ENCODE measurements at regions not wholly inside any gene's neighbourhood (a gene's known extent, or its start where the extent isn't known, plus 50 kb on each side); places are given as distances from the start of the nearest gene placed in this dataset.

GRCh38 chr10:61356354-61356753 is 96.8 kb downstream of the TMEM26 start:
- no peak overlapping the region for H3K4me2 ChIP-seq (ENCODE audit: insufficient read depth, low read length)
- no peak overlapping the region for H3K27ac ChIP-seq (ENCODE audit: low read length)
- H3K27me3 ChIP-seq (ENCODE audit: insufficient read depth, low read length, poor library complexity), result no peaks in the 10 kb centered on the region
- H2AFZ ChIP-seq (ENCODE audit: low read depth, low read length), result no peak overlapping the region
- no peaks in the 10 kb centered on the region for H3K36me3 ChIP-seq (ENCODE audit: insufficient read depth, low read length)
- no peaks in the 10 kb centered on the region for H3K9me3 ChIP-seq (ENCODE audit: insufficient read depth, low read length, severe bottlenecking)
- no peaks in the 10 kb centered on the region for H3K79me2 ChIP-seq (ENCODE audit: insufficient read depth, low read length)
- ATAC-seq (ENCODE audit: insufficient read depth, low read depth) (no peak), DNase-seq (no peak)
- H4K20me1 ChIP-seq (ENCODE audit: insufficient read depth, low read length), result no peaks in the 10 kb centered on the region
- H3K4me3 ChIP-seq (ENCODE audit: low read depth in 1 of 2, low read length in 2 of 2), result no peak overlapping the region
- no peak overlapping the region for H3K9ac ChIP-seq (ENCODE audit: low read depth, low read length)
- H3K4me1 ChIP-seq (ENCODE audit: insufficient read depth, low read length), result no peaks in the 10 kb centered on the region; the same call in 1 of the 2 replicates
- TF ChIP-seq EZH2 (IDR thresholded peaks at IDR 0.05; ENCODE audit: borderline replicate concordance, low read depth, low read length, severe bottlenecking) (no peak), CTCF (IDR thresholded peaks at IDR 0.05; ENCODE audit: borderline replicate concordance, extremely low read depth, low read length, poor library complexity, severe bottlenecking) (no peak)

DNA sequence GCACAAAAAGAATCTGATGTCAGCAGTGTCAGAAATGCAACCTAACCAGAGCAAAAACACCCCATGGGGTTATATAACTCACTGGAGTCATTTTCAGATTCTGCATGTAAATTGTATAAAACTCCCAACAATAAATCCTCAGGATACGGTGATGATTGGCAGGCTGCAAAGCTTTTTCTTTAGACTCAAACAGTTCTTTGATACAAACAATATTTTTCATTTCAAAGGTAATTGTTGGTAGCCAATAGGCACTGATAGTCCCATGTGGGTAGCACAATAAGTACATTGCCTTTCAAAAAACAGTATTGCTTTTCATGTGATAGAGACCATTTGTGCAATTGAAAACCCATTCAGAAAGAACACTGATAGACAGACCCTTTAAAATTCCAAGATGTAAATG is 98.0 kb downstream of the TMEM26 start:
- no peaks in the 10 kb centered on the region for H3K36me3 ChIP-seq (ENCODE audit: insufficient read depth, low read length)
- H3K4me1 ChIP-seq (ENCODE audit: insufficient read depth, low read length), result no peaks in the 10 kb centered on the region; the same call in 1 of the 2 replicates
- no peak overlapping the region for H3K4me2 ChIP-seq (ENCODE audit: insufficient read depth, low read length)
- H3K9me3 ChIP-seq (ENCODE audit: insufficient read depth, low read length, severe bottlenecking), result no peaks in the 10 kb centered on the region
- H4K20me1 ChIP-seq (ENCODE audit: insufficient read depth, low read length), result no peaks in the 10 kb centered on the region
- H3K27me3 ChIP-seq (ENCODE audit: insufficient read depth, low read length, poor library complexity), result no peaks in the 10 kb centered on the region
- ATAC-seq (ENCODE audit: insufficient read depth, low read depth), result no peak
- H2AFZ ChIP-seq (ENCODE audit: low read depth, low read length), result no peak overlapping the region
- H3K79me2 ChIP-seq (ENCODE audit: insufficient read depth, low read length), result no peaks in the 10 kb centered on the region
- H3K9ac ChIP-seq (ENCODE audit: low read depth, low read length), result no peak overlapping the region
- no peak overlapping the region for H3K4me3 ChIP-seq (ENCODE audit: low read depth in 1 of 2, low read length in 2 of 2)
- TF ChIP-seq EZH2 (IDR thresholded peaks at IDR 0.05; ENCODE audit: borderline replicate concordance, low read depth, low read length, severe bottlenecking), result no peak
- no peak for TF ChIP-seq CTCF (IDR thresholded peaks at IDR 0.05; ENCODE audit: borderline replicate concordance, extremely low read depth, low read length, poor library complexity, severe bottlenecking)
- no peak for DNase-seq
- H3K27ac ChIP-seq (ENCODE audit: low read length), result no peak overlapping the region

DNA sequence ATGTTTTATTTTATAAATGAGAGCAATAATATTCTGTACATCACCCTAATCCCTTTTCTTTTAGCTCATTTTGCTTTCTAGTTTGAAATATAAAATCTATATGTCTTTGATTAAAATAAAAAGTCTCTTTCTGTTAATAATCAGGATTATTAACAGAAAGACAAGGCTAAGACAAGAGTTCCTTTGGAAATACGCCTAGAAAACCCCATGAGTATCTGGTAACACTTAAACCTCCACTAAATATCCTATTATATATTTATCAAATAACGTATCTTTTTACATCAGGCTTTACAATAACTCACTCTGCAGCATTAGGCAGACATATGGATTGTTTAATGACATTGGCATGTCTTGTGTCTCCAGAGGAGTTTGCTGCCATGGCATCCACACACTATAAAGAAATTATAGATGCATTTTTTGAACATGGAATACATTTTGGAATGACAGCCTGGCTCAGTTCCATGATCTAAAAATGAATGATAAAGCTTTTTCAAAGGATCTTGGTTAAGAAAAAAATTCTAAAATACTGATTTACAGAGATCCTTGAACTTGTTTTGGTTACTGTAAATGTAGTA is 98.7 kb downstream of the TMEM26 start:
- Histone ChIP-seq H3K4me2 (ENCODE audit: insufficient read depth, low read length) (no peak overlapping the region), H3K9ac (ENCODE audit: low read depth, low read length) (no peak overlapping the region)

More for the DNA sequence above, 98.7 kb downstream of the TMEM26 start:
- no peaks in the 10 kb centered on the region for H3K27me3 ChIP-seq (ENCODE audit: insufficient read depth, low read length, poor library complexity)
- no peak overlapping the region for H3K27ac ChIP-seq (ENCODE audit: low read length)
- no peaks in the 10 kb centered on the region for H3K9me3 ChIP-seq (ENCODE audit: insufficient read depth, low read length, severe bottlenecking)
- H3K4me3 ChIP-seq (ENCODE audit: low read depth in 1 of 2, low read length in 2 of 2), result no peak overlapping the region
- H3K4me1 ChIP-seq (ENCODE audit: insufficient read depth, low read length), result no peaks in the 10 kb centered on the region; the same call in 1 of the 2 replicates
- no peaks in the 10 kb centered on the region for H3K79me2 ChIP-seq (ENCODE audit: insufficient read depth, low read length)
- no peaks in the 10 kb centered on the region for H3K36me3 ChIP-seq (ENCODE audit: insufficient read depth, low read length)
- DNase-seq, result no peak
- TF ChIP-seq EZH2 (IDR thresholded peaks at IDR 0.05; ENCODE audit: borderline replicate concordance, low read depth, low read length, severe bottlenecking), result no peak
- no peak for TF ChIP-seq CTCF (IDR thresholded peaks at IDR 0.05; ENCODE audit: borderline replicate concordance, extremely low read depth, low read length, poor library complexity, severe bottlenecking)
- no peak for ATAC-seq (ENCODE audit: insufficient read depth, low read depth)
- no peaks in the 10 kb centered on the region for H4K20me1 ChIP-seq (ENCODE audit: insufficient read depth, low read length)
- H2AFZ ChIP-seq (ENCODE audit: low read depth, low read length), result no peak overlapping the region
